Uterus (tissue), 2 donors: ENCODE measurements at regions not wholly inside any gene's neighbourhood (a gene's known extent, or its start where the extent isn't known, plus 50 kb on each side); places are given as distances from the start of the nearest gene placed in this dataset.

Experiments used
- CTCF ChIP-seq, 4 experiments: fragments of 200-600 bp in 2 of 4; fragments of 450-650 bp in 2 of 4; sonication (generic) in 2 of 4; IDR thresholded peaks; one replicate each; pipeline ENCODE4 v1.5.1; 2016 to 2019; ENCODE audit warnings: antibody characterized with exemption in 4 of 4, mild to moderate bottlenecking in 2 of 4, moderate library complexity in 1 of 4
- POLR2A ChIP-seq, 2 donors: fragments of 450-650 bp; IDR thresholded peaks; one replicate each; pipeline ENCODE4 v1.6.1; 2016; ENCODE audit warnings: antibody characterized with exemption in 2 of 2, mild to moderate bottlenecking in 1 of 2, moderate library complexity in 1 of 2

- TF ChIP-seq CTCF (IDR thresholded peaks at IDR 0.05) (no peak), POLR2A (IDR thresholded peaks at IDR 0.05) (no peak)
Measured at GRCh38 chr5:2204366-2205184, 321.9 kb upstream of the IRX4 start.
